ENCODE measurements at regions not wholly inside any gene's neighbourhood (a gene's known extent, or its start where the extent isn't known, plus 50 kb on each side); places are given as distances from the start of the nearest gene placed in this dataset.
A peak's percentile ranks its signal among the peaks of the same experiment; 100 is the strongest.

DNA sequence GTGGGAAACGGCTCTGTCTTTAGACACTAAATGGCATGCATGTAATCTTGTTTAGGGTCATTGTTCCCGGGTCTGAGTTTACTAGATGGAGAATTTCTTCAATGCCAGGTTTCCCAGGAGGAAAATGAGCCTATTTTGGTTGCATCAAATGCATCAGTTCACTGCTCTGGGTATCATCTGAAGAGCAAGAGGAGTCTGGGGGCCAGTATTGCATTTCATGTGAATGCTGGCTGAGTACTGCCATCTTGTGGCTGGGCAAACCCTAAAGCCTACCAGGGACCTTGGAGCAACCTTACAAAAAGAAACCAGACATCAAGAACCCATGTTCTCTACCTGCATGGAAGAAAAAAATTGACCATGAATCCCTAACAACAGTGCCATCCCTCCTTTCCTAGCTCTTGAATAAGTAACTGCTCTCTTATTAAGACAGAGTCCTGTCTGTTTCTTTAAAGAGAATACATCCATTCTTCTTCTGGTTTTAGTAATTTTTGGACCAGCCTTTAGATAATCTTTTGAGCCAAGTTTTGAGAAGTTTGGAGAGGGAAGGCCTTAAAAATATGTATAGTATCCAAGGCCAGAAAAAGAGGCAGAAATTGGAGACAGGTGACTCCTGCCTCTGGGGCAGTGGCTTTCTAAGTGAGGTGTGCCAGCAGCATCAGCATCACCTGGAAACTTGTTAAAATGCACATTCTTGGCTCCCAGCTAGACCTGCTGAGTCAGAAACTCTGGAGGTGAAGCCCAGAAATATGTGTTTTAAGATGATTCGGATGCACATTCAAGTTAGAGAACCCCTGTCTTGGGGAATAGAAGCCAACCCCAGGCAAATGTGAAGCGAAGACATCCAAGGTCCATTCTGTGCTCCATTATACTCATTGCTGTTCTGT, 261.0 kb upstream of the CXCR4 start:
- H3K9me3 Mint-ChIP-seq (ENCODE audit: unreplicated experiment) = no peaks in the 10 kb centered on the region
- TF ChIP-seq, protein P1, sequence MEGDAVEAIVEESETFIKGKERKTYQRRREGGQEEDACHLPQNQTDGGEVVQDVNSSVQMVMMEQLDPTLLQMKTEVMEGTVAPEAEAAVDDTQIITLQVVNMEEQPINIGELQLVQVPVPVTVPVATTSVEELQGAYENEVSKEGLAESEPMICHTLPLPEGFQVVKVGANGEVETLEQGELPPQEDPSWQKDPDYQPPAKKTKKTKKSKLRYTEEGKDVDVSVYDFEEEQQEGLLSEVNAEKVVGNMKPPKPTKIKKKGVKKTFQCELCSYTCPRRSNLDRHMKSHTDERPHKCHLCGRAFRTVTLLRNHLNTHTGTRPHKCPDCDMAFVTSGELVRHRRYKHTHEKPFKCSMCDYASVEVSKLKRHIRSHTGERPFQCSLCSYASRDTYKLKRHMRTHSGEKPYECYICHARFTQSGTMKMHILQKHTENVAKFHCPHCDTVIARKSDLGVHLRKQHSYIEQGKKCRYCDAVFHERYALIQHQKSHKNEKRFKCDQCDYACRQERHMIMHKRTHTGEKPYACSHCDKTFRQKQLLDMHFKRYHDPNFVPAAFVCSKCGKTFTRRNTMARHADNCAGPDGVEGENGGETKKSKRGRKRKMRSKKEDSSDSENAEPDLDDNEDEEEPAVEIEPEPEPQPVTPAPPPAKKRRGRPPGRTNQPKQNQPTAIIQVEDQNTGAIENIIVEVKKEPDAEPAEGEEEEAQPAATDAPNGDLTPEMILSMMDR (IDR thresholded peaks at IDR 0.05; ENCODE audit: unreplicated experiment) = peak; percentile 47
- H3K36me3 Mint-ChIP-seq (ENCODE audit: low read depth, unreplicated experiment) = no peaks in the 10 kb centered on the region
- H3K27ac Mint-ChIP-seq (ENCODE audit: unreplicated experiment) = no peak overlapping the region
- H3K4me3 Mint-ChIP-seq (ENCODE audit: unreplicated experiment) = no peak overlapping the region
- peaks cover 27% of the 10 kb centered on the region for H3K4me1 Mint-ChIP-seq (ENCODE audit: unreplicated experiment)
- no peaks in the 10 kb centered on the region for H3K27me3 Mint-ChIP-seq (ENCODE audit: unreplicated experiment)
- DNase-seq (ENCODE audit: low spot score) = peak; percentile 70

DNA sequence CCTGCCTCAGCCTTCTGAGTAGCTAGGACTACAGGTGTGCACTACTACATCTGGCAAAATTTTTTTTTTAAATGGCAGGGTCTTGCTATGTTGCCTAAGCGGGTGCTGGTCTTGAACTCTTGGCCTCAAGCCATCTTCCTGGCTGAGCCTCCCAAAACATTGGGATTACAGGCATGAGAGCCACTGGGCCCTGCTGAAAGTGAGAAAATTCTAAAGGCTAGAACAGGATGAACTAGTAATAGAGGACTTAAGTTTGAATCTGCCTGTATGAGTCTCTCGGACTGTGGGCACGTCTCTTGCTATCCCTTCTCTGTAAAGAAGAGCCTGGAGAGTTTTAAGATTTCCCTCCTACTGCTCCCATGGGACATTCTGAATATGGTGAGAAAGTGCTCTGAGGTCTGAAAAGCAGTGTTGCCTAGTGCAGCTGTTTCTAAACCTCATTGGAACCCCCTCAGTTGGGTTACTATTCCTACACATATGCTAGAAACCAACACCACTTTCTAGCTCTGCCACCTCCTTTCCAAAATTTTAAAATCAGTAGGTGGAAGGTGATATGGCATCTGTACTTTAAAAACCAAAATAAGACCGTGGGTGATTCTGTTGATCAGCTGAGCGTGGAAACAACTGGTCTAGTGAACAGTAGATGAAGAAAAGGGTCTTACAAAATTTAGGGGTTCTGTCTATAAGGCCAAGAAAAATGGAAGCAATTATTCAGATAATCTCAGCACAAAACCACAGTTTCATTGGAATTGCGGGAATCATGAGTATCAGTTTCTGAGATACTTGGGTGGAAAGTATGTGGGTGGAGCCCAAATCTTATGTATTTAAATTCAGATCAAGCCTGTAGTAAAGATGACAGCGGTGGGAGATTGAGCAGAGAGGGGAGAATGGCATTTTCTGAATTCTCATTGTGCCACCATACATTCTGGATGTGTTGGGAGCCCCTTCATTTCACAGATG, 259.8 kb upstream of the CXCR4 start:
- Mint-ChIP-seq H3K9me3 (ENCODE audit: unreplicated experiment) (no peaks in the 10 kb centered on the region), H3K4me1 (ENCODE audit: unreplicated experiment) (peaks cover 22% of the 10 kb centered on the region), H3K27ac (ENCODE audit: unreplicated experiment) (no peak overlapping the region), H3K36me3 (ENCODE audit: low read depth, unreplicated experiment) (no peaks in the 10 kb centered on the region), H3K4me3 (ENCODE audit: unreplicated experiment) (no peak overlapping the region), H3K27me3 (ENCODE audit: unreplicated experiment) (no peaks in the 10 kb centered on the region)
- DNase-seq (ENCODE audit: low spot score) = no peak
- TF ChIP-seq, protein P1 (IDR thresholded peaks at IDR 0.05; ENCODE audit: unreplicated experiment) = no peak

DNA sequence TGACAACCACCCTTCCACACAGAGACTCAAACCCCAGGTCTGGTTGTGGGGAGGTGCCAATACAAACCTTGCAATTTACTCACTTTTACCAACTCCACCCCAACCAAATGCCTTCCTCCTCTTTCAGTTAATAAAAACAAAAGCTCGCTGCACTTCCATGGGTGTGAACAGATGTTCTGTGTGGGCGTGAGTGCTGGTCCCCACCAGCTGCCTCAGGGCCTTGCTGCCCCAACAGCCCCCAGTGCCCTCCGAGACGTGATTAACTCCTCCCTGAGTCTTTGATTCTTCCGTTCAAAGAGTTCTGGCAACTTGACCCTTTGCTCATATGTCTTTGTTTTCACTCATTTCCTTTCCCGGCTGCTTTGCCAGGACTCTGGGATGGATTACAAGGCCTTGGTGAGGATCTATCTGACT, 258.9 kb upstream of the CXCR4 start:
- TF ChIP-seq, protein P1 (IDR thresholded peaks at IDR 0.05; ENCODE audit: unreplicated experiment) = no peak
- H3K27me3 Mint-ChIP-seq (ENCODE audit: unreplicated experiment) = no peaks in the 10 kb centered on the region
- no peak for DNase-seq (ENCODE audit: low spot score)
- H3K36me3 Mint-ChIP-seq (ENCODE audit: low read depth, unreplicated experiment) = no peaks in the 10 kb centered on the region
- peaks cover 15% of the 10 kb centered on the region for H3K4me1 Mint-ChIP-seq (ENCODE audit: unreplicated experiment)
- H3K27ac Mint-ChIP-seq (ENCODE audit: unreplicated experiment) = no peak overlapping the region
- no peaks in the 10 kb centered on the region for H3K9me3 Mint-ChIP-seq (ENCODE audit: unreplicated experiment)
- H3K4me3 Mint-ChIP-seq (ENCODE audit: unreplicated experiment) = no peak overlapping the region

DNA sequence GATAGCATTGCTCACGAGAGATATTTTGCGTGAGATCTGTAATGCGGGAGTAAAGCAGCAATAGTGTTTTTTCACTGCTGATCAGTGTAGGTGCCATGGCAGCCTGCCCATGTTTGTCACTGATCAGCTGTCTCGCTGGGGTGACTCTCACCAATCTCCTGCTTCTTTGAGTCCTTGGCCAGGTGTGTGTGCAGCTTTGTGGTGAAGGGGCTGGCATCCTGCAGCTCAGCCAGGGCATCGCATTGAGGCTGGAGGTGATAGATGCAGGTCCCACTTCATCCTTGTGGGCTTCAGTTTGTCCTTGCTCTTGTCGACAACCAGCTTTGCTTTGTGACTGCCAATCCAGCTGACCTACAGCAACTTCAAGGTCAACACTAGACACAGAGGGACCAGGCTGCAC, 258.3 kb upstream of the CXCR4 start:
- no peaks in the 10 kb centered on the region for H3K36me3 Mint-ChIP-seq (ENCODE audit: low read depth, unreplicated experiment)
- no peak overlapping the region for H3K27ac Mint-ChIP-seq (ENCODE audit: unreplicated experiment)
- DNase-seq (ENCODE audit: low spot score) = no peak
- H3K4me1 Mint-ChIP-seq (ENCODE audit: unreplicated experiment) = peaks cover 13% of the 10 kb centered on the region
- H3K9me3 Mint-ChIP-seq (ENCODE audit: unreplicated experiment) = no peaks in the 10 kb centered on the region
- TF ChIP-seq, protein P1 (IDR thresholded peaks at IDR 0.05; ENCODE audit: unreplicated experiment) = no peak
- H3K4me3 Mint-ChIP-seq (ENCODE audit: unreplicated experiment) = no peak overlapping the region
- no peaks in the 10 kb centered on the region for H3K27me3 Mint-ChIP-seq (ENCODE audit: unreplicated experiment)

All from endothelial cell (in vitro differentiated cells).